Peyer's patch (tissue), 4 donors: ENCODE measurements at regions not wholly inside any gene's neighbourhood (a gene's known extent, or its start where the extent isn't known, plus 50 kb on each side); places are given as distances from the start of the nearest gene placed in this dataset.

Source experiments
- DNase-seq, 3 donors: peaks; one replicate each; pipeline ENCODE4 v3.0.0-alpha.2; 2017 to 2019
- H3K27ac ChIP-seq, 4 donors: fragments of 200-600 bp; sonication (generic); one replicate each; pipeline ENCODE4 v1.5.1; 2016 to 2019
- H3K27me3 ChIP-seq, 2 donors: fragments of 200-600 bp; sonication (generic); one replicate each; pipeline ENCODE4 v1.5.1; 2019
- H3K36me3 ChIP-seq, 3 donors: fragments of 200-600 bp; sonication (generic); one replicate each; pipeline ENCODE4 v1.5.1; 2016 to 2019
- H3K4me1 ChIP-seq, 4 donors: fragments of 200-600 bp; sonication (generic); one replicate each; pipeline ENCODE4 v1.5.1; 2016 to 2019
- H3K4me3 ChIP-seq, 4 donors: fragments of 200-600 bp; sonication (generic); 1 replicate in 3 of 4; 2 replicates in 1 of 4; pipeline ENCODE4 v1.5.1; 2016 to 2019; ENCODE audit warnings: mild to moderate bottlenecking in 1 of 4
- H3K9me3 ChIP-seq, 4 donors: fragments of 200-600 bp; sonication (generic); one replicate each; pipeline ENCODE4 v1.5.1; 2016 to 2019; ENCODE audit warnings: mild to moderate bottlenecking in 1 of 4
- CTCF ChIP-seq, 6 experiments: fragments of 450-650 bp in 4 of 6; fragments of 200-600 bp in 2 of 6; sonication (generic) in 1 of 6; IDR thresholded peaks; one replicate each; pipeline ENCODE4 v1.5.1; 2017 to 2019; ENCODE audit warnings: antibody characterized with exemption in 6 of 6, mild to moderate bottlenecking in 3 of 6, moderate library complexity in 1 of 6
- POLR2A ChIP-seq, 2 donors: fragments of 450-650 bp; IDR thresholded peaks; one replicate each; pipeline ENCODE4 v1.5.1; 2017; ENCODE audit warnings: antibody characterized with exemption in 2 of 2, mild to moderate bottlenecking in 2 of 2, moderate library complexity in 2 of 2

- no peak for DNase-seq
- H3K9me3 ChIP-seq: no peaks in the 10 kb centered on the region
- no peaks in the 10 kb centered on the region for H3K36me3 ChIP-seq
- H3K27me3 ChIP-seq: no peaks in the 10 kb centered on the region
- TF ChIP-seq CTCF (IDR thresholded peaks at IDR 0.05) (no peak), POLR2A (IDR thresholded peaks at IDR 0.05) (no peak)
- H3K4me1 ChIP-seq: peaks cover 0 to 17% (median 2%) of the 10 kb centered on the region in 4 donors
- no peak overlapping the region for H3K4me3 ChIP-seq
- H3K27ac ChIP-seq: peak overlapping the region in 2 of 4 donors; percentile 13 to 66
Observed at GRCh38 chr10:78803710-78804109, 265.1 kb upstream of the ZMIZ1 start.

- Histone ChIP-seq H3K36me3 (no peaks in the 10 kb centered on the region), H3K27me3 (no peaks in the 10 kb centered on the region), H3K4me3 (no peak overlapping the region), H3K27ac (peak overlapping the region in 3 of 4 donors; percentile 6 to 66 (median 36)), H3K9me3 (no peaks in the 10 kb centered on the region), H3K4me1 (peaks cover 0 to 17% (median 2%) of the 10 kb centered on the region in 4 donors)
- TF ChIP-seq CTCF (IDR thresholded peaks at IDR 0.05) (no peak), POLR2A (IDR thresholded peaks at IDR 0.05) (no peak)
- DNase-seq: no peak
Observed at GRCh38 chr10:78804411-78805032, 264.2 kb upstream of the ZMIZ1 start.

GRCh38 chr10:78805176-78805575 lies 263.6 kb upstream of the ZMIZ1 start:
- no peak overlapping the region for H3K4me3 ChIP-seq
- H3K36me3 ChIP-seq: no peaks in the 10 kb centered on the region
- peak in 2 of 3 donors; percentile 19 to 53 for DNase-seq
- peaks cover 0 to 17% (median 2%) of the 10 kb centered on the region in 4 donors for H3K4me1 ChIP-seq
- no peak for TF ChIP-seq POLR2A (IDR thresholded peaks at IDR 0.05)
- no peak for TF ChIP-seq CTCF (IDR thresholded peaks at IDR 0.05)
- peak overlapping the region in 3 of 4 donors; percentile 6 to 66 (median 36) for H3K27ac ChIP-seq
- H3K9me3 ChIP-seq: no peaks in the 10 kb centered on the region
- no peaks in the 10 kb centered on the region for H3K27me3 ChIP-seq

GRCh38 chr10:78806681-78807221 lies 262.0 kb upstream of the ZMIZ1 start:
- Histone ChIP-seq H3K27me3 (no peaks in the 10 kb centered on the region), H3K4me3 (no peak overlapping the region), H3K36me3 (no peaks in the 10 kb centered on the region), H3K9me3 (no peaks in the 10 kb centered on the region), H3K4me1 (peaks cover 0 to 17% (median 2%) of the 10 kb centered on the region in 4 donors), H3K27ac (no peak overlapping the region)
- no peak for DNase-seq
- no peak for TF ChIP-seq CTCF (IDR thresholded peaks at IDR 0.05)
- TF ChIP-seq POLR2A (IDR thresholded peaks at IDR 0.05): no peak

GRCh38 chr10:78807504-78808203 lies 261.1 kb upstream of the ZMIZ1 start:
- peaks cover 0 to 9% (median 2%) of the 10 kb centered on the region in 4 donors for H3K4me1 ChIP-seq
- H3K9me3 ChIP-seq: no peaks in the 10 kb centered on the region
- H3K36me3 ChIP-seq: no peaks in the 10 kb centered on the region
- H3K27me3 ChIP-seq: no peaks in the 10 kb centered on the region
- no peak overlapping the region for H3K27ac ChIP-seq
- TF ChIP-seq POLR2A (IDR thresholded peaks at IDR 0.05): no peak
- no peak for TF ChIP-seq CTCF (IDR thresholded peaks at IDR 0.05)
- DNase-seq: no peak
- no peak overlapping the region for H3K4me3 ChIP-seq
